GM12891 (cell line): ENCODE measurements at regions not wholly inside any gene's neighbourhood (a gene's known extent, or its start where the extent isn't known, plus 50 kb on each side); places are given as distances from the start of the nearest gene placed in this dataset.

Experiments
- POLR2A ChIP-seq: IDR thresholded peaks from 2 replicates; pipeline ENCODE4 v1.6.1; 2011; ENCODE audit warnings: low read depth, low read length, control low read depth
- POLR2AphosphoS5 ChIP-seq: IDR thresholded peaks from 2 replicates; pipeline ENCODE4 v1.6.1; 2011; ENCODE audit warnings: low read depth, low read length, control low read depth
- POU2F2 ChIP-seq: IDR thresholded peaks from 2 replicates; pipeline ENCODE4 v1.6.1; 2011; ENCODE audit warnings: low read depth, mild to moderate bottlenecking, control low read depth, low read length, moderate library complexity

DNA sequence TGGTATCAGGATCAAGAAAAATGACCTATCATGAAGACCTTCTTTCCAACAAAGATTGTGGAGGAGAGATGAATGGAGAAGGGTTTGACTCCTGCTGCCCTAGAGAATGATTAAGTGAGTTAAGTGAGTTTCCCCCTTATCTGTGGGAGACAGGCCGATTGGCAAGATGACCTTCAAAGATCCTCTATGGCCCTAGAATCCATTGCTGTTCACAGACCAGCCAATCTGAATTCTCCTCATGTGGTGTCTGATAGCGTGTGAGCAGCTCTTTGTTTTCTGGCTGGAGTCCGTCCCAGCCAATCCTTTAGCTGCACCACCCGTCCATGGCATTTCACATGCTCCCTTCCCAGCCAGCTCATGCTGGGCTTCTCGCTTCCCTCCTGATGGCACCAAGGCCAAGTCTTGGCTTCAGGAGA, 79.4 kb downstream of the MARCHF4 start:
- no peak for TF ChIP-seq POLR2A
- TF ChIP-seq POU2F2: no peak
- TF ChIP-seq POLR2AphosphoS5: no peak
